ENCODE measurements at regions not wholly inside any gene's neighbourhood (a gene's known extent, or its start where the extent isn't known, plus 50 kb on each side); places are given as distances from the start of the nearest gene placed in this dataset.

DNA sequence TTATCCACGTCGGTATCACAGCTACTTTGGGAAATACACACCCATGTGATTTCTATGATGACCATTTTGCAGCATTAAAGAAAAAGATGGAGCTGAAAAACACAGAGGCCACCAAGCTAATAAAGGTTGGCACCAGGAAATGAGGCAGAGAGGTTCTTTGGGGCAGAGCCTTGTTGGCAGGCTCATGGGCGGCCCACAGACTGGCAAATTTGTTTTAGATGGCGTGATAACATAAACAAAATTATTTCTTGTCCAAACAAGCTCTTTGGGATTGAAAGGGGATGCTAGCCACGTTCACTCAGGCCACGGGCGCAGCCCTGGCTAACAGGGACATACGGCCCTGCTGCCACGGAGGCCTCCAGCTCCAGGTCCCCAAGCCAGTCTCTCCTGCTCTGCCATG is 135.9 kb upstream of the ZMIZ1 start:
- TF ChIP-seq, protein P1, sequence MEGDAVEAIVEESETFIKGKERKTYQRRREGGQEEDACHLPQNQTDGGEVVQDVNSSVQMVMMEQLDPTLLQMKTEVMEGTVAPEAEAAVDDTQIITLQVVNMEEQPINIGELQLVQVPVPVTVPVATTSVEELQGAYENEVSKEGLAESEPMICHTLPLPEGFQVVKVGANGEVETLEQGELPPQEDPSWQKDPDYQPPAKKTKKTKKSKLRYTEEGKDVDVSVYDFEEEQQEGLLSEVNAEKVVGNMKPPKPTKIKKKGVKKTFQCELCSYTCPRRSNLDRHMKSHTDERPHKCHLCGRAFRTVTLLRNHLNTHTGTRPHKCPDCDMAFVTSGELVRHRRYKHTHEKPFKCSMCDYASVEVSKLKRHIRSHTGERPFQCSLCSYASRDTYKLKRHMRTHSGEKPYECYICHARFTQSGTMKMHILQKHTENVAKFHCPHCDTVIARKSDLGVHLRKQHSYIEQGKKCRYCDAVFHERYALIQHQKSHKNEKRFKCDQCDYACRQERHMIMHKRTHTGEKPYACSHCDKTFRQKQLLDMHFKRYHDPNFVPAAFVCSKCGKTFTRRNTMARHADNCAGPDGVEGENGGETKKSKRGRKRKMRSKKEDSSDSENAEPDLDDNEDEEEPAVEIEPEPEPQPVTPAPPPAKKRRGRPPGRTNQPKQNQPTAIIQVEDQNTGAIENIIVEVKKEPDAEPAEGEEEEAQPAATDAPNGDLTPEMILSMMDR (IDR thresholded peaks at IDR 0.05), result no peak
- TF ChIP-seq POLR2A (IDR thresholded peaks at IDR 0.05), result no peak

Measured in thyroid gland (tissue), 4 donors.